Osteoblast (primary cell): ENCODE measurements at regions not wholly inside any gene's neighbourhood (a gene's known extent, or its start where the extent isn't known, plus 50 kb on each side); places are given as distances from the start of the nearest gene placed in this dataset.

Source experiments
- DNase-seq: peaks from one replicate; pipeline ENCODE4 v3.0.0; 2011; ENCODE audit warnings: low spot score, mixed read lengths; ENCODE audit not compliant: insufficient read length; ENCODE audit errors: missing footprints
- H2AFZ ChIP-seq: 2 replicates; pipeline ENCODE4 v1.6.0; 2011; ENCODE audit warnings: mild to moderate bottlenecking, low read length
- H3K27ac ChIP-seq: 2 replicates; pipeline ENCODE4 v1.5.1; 2011; ENCODE audit warnings: mild to moderate bottlenecking, low read depth, low read length, moderate library complexity
- H3K27me3 ChIP-seq: 2 replicates; pipeline ENCODE4 v1.6.0; 2012; ENCODE audit warnings: mild to moderate bottlenecking, control low read depth, inconsistent platforms, low read length, moderate library complexity; ENCODE audit not compliant: insufficient read depth
- H3K36me3 ChIP-seq: 2 replicates; pipeline ENCODE4 v1.5.1; 2011; ENCODE audit warnings: mild to moderate bottlenecking, low read length, control low read depth, moderate library complexity; ENCODE audit not compliant: insufficient read depth
- H3K4me1 ChIP-seq: 2 replicates; pipeline ENCODE4 v1.5.1; 2011; ENCODE audit warnings: mild to moderate bottlenecking, low read length, control low read depth, moderate library complexity; ENCODE audit not compliant: insufficient read depth
- H3K4me2 ChIP-seq: 2 replicates; pipeline ENCODE4 v1.6.0; 2011; ENCODE audit warnings: mild to moderate bottlenecking, low read length; ENCODE audit not compliant: insufficient read depth
- H3K4me3 ChIP-seq: fragments of 200-600 bp; sonication (generic); 3 replicates; pipeline ENCODE4 v1.5.1; 2012; ENCODE audit warnings: mild to moderate bottlenecking, low read length, inconsistent platforms; ENCODE audit not compliant: insufficient read depth
- H3K79me2 ChIP-seq: 2 replicates; pipeline ENCODE4 v1.6.0; 2012; ENCODE audit warnings: mild to moderate bottlenecking, low read length, control low read depth, inconsistent platforms; ENCODE audit not compliant: insufficient read depth
- H3K9me3 ChIP-seq: 2 replicates; pipeline ENCODE4 v1.5.1; 2011; ENCODE audit warnings: low read depth, low read length, control low read depth
- H4K20me1 ChIP-seq: 2 replicates; pipeline ENCODE4 v1.6.0; 2012; ENCODE audit warnings: mild to moderate bottlenecking, low read length, control low read depth; ENCODE audit not compliant: insufficient read depth
- TF ChIP-seq, protein P1 (sequence below): IDR thresholded peaks from 2 replicates; pipeline ENCODE4 v1.5.1; 2011; ENCODE audit warnings: mild to moderate bottlenecking, low read depth, low read length, moderate library complexity; ENCODE audit errors: extremely low read depth

DNA sequence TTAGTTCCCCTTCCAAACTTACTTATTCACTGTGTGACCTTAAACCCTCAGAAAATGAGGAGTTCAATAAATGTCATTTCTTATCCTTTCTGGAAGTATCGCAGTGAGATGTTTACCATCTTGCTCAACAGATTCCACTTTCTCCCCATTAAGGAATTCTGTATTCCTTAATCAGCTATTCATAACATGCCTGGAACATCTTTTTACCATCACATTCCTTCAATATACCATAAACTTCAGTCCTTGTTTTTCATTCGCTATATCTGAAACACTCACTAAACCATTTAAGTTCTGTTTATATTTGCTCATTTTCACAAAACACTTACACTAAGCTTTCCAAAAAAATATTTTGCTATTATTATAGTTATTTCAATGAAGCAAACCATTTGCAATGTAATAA is 1158.6 kb downstream of the CDH12 start:
- Histone ChIP-seq H2AFZ (no peak overlapping the region), H3K36me3 (no peaks in the 10 kb centered on the region), H3K9me3 (no peaks in the 10 kb centered on the region), H3K4me3 (no peak overlapping the region), H3K4me1 (no peaks in the 10 kb centered on the region), H3K27ac (no peak overlapping the region), H4K20me1 (no peaks in the 10 kb centered on the region), H3K79me2 (no peaks in the 10 kb centered on the region), H3K27me3 (no peaks in the 10 kb centered on the region), H3K4me2 (no peak overlapping the region)
- no peak for DNase-seq
- TF ChIP-seq, protein P1, sequence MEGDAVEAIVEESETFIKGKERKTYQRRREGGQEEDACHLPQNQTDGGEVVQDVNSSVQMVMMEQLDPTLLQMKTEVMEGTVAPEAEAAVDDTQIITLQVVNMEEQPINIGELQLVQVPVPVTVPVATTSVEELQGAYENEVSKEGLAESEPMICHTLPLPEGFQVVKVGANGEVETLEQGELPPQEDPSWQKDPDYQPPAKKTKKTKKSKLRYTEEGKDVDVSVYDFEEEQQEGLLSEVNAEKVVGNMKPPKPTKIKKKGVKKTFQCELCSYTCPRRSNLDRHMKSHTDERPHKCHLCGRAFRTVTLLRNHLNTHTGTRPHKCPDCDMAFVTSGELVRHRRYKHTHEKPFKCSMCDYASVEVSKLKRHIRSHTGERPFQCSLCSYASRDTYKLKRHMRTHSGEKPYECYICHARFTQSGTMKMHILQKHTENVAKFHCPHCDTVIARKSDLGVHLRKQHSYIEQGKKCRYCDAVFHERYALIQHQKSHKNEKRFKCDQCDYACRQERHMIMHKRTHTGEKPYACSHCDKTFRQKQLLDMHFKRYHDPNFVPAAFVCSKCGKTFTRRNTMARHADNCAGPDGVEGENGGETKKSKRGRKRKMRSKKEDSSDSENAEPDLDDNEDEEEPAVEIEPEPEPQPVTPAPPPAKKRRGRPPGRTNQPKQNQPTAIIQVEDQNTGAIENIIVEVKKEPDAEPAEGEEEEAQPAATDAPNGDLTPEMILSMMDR = no peak

DNA sequence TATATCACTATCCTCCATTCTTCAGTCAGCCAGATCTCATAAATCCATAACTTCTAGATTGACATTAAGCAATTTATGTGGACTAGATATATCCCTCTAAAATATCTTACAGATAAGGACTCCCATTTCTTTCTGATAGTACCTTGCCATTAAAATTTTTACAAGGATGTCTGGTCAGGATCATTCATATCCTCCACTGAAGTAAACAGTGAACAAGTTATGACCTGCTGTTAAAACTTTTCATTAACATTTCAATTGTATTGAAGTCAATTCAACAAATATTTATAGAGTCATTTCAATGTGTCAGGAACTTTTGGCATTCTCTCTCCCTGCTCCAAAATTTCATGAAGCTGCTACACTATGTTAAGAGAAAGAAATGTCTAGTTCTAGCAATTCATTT is 1159.6 kb downstream of the CDH12 start:
- Histone ChIP-seq H3K27me3 (no peaks in the 10 kb centered on the region), H3K79me2 (no peaks in the 10 kb centered on the region), H3K36me3 (no peaks in the 10 kb centered on the region), H4K20me1 (no peaks in the 10 kb centered on the region), H3K4me3 (no peak overlapping the region), H3K4me2 (no peak overlapping the region), H3K4me1 (no peaks in the 10 kb centered on the region), H3K9me3 (no peaks in the 10 kb centered on the region), H3K27ac (no peak overlapping the region), H2AFZ (no peak overlapping the region)
- DNase-seq = no peak
- TF ChIP-seq, protein P1 = no peak

DNA sequence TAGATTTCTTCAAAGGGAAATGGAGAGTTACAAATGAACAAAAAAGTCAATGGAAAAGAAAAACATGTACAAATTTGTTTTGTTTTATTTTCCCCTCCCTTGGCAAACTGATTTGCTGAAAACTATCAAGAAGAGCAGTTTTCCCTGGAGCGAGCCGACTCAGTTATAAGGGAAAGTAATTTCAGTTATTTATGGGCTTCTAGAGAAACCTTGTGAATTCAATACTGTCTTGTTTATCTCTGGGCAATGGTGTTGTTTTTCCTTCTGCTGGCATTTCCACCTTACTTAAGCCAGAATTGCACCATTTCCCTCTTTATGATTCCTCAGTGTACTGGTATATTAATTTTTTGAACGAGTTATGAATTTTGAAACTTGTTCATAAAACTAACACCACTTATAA is 1163.6 kb downstream of the CDH12 start:
- no peaks in the 10 kb centered on the region for H3K27me3 ChIP-seq
- H2AFZ ChIP-seq = no peak overlapping the region
- H3K27ac ChIP-seq = no peak overlapping the region
- no peaks in the 10 kb centered on the region for H4K20me1 ChIP-seq
- no peaks in the 10 kb centered on the region for H3K9me3 ChIP-seq
- no peak for DNase-seq
- H3K4me1 ChIP-seq = no peaks in the 10 kb centered on the region
- TF ChIP-seq, protein P1 = no peak
- H3K4me2 ChIP-seq = no peak overlapping the region
- H3K4me3 ChIP-seq = no peak overlapping the region
- no peaks in the 10 kb centered on the region for H3K79me2 ChIP-seq
- no peaks in the 10 kb centered on the region for H3K36me3 ChIP-seq

DNA sequence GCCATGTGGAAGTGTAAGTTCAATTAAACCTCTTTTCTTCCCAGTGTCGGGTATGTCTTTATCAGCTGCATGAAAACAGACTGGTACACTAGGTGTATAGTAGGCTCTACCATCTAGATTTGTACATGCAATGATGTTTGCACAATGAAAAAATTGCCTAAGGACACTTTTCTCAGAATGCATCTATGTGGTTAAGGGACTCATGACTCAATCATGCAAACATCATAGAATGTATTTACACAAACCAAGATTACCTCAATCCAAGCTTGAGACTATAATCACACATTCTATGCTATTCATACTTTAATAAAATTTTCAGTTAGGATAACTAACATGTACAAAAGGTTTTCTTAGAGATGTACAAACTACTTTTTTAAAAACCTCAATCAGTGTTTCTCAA is 1164.5 kb downstream of the CDH12 start:
- H3K4me1 ChIP-seq = no peaks in the 10 kb centered on the region
- H3K27ac ChIP-seq = no peak overlapping the region
- H3K27me3 ChIP-seq = no peaks in the 10 kb centered on the region
- TF ChIP-seq, protein P1 = no peak
- no peak overlapping the region for H3K4me3 ChIP-seq
- H3K79me2 ChIP-seq = no peaks in the 10 kb centered on the region
- H3K4me2 ChIP-seq = no peak overlapping the region
- no peaks in the 10 kb centered on the region for H4K20me1 ChIP-seq
- no peaks in the 10 kb centered on the region for H3K36me3 ChIP-seq
- H2AFZ ChIP-seq = no peak overlapping the region
- H3K9me3 ChIP-seq = no peaks in the 10 kb centered on the region
- DNase-seq = no peak
